22Rv1 (cell line): ENCODE measurements at regions not wholly inside any gene's neighbourhood (a gene's known extent, or its start where the extent isn't known, plus 50 kb on each side); places are given as distances from the start of the nearest gene placed in this dataset.

Source experiments
- H3K27ac ChIP-seq: fragments of 450-650 bp; 2 replicates; pipeline ENCODE4 v1.5.1; 2017
- ZFX ChIP-seq: fragments of 450-650 bp; IDR thresholded peaks from 2 replicates; pipeline ENCODE4 v1.6.1; 2017; ENCODE audit warnings: antibody characterized with exemption, borderline replicate concordance
- TF ChIP-seq, protein P1 (sequence below): fragments of 450-650 bp; IDR thresholded peaks from 2 replicates; pipeline ENCODE4 v1.5.1; 2017; ENCODE audit warnings: mild to moderate bottlenecking

DNA sequence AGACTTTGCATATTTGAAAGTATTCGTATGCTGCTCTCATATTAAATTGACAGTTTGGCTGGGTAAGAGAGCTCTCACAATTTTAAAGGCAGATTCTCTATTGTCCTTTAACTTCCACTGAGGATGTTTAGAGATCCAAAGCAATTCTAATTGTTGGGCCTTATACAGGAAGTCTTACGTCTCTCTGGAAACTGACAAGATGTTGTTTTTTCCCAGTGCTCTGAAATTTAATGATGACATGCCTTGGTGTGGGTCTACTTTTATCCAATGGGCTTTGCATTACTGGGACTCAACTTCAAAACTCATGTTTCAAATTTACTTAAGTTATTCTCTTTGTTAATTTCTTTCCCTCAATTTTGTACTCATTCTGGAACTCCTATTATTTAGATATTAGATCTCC, 191.5 kb downstream of the SNX18 start:
- TF ChIP-seq, protein P1, sequence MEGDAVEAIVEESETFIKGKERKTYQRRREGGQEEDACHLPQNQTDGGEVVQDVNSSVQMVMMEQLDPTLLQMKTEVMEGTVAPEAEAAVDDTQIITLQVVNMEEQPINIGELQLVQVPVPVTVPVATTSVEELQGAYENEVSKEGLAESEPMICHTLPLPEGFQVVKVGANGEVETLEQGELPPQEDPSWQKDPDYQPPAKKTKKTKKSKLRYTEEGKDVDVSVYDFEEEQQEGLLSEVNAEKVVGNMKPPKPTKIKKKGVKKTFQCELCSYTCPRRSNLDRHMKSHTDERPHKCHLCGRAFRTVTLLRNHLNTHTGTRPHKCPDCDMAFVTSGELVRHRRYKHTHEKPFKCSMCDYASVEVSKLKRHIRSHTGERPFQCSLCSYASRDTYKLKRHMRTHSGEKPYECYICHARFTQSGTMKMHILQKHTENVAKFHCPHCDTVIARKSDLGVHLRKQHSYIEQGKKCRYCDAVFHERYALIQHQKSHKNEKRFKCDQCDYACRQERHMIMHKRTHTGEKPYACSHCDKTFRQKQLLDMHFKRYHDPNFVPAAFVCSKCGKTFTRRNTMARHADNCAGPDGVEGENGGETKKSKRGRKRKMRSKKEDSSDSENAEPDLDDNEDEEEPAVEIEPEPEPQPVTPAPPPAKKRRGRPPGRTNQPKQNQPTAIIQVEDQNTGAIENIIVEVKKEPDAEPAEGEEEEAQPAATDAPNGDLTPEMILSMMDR = no peak
- TF ChIP-seq ZFX = no peak

DNA sequence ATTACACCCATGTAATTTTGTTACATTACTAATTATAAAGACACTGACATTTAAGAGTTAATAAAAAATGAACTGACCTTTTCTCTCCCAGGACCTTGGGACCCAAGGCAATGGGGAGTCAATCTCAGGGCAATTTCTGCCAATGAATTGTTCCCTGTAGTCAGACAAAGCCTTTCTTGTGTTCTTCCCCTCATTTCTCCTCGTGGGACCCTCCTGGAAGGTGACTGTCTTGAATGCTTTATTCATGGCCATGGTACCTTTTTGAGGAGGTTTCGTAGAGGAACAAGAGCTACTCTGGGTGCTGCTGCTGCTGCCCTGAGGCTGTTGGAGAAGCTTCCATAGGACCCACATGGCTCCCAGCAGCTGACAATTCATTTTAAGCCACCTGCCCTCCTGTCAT, 190.3 kb downstream of the SNX18 start:
- no peak overlapping the region for H3K27ac ChIP-seq
- TF ChIP-seq, protein P1 = no peak
- no peak for TF ChIP-seq ZFX

More for the DNA sequence above, 191.5 kb downstream of the SNX18 start:
- no peak overlapping the region for H3K27ac ChIP-seq

DNA sequence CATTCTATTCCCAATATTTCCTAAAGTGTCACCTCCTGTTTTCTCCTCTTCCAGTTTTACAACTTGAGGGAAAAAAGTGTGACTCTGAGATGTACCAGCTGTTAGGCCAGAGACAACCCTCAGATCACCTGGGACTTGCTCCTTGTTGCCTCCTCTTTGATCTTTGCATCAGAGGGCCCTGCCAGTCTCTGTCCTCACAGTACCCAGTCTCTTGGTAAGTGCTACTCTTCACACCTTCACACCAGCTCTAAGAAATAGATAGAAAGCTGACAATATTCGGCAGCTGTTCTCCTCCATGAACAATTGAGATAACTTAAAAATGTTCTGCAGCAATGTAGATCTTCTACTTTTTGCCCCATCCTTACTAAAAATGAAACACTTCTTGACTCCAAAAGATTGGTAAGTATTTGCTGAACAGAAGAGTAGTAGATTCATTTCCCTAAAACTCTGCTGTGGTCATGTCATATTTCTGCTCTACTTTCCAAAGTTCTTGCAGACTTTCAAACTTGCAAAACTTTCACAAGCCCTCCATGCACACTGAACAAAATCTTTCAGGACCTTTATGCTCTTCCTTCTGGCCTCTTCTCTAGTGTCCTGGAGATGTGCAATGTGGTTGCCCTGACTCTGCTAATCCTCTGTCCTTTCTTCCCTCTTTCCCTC, 188.6 kb downstream of the SNX18 start:
- TF ChIP-seq, protein P1 = no peak
- no peak for TF ChIP-seq ZFX
- no peak overlapping the region for H3K27ac ChIP-seq

DNA sequence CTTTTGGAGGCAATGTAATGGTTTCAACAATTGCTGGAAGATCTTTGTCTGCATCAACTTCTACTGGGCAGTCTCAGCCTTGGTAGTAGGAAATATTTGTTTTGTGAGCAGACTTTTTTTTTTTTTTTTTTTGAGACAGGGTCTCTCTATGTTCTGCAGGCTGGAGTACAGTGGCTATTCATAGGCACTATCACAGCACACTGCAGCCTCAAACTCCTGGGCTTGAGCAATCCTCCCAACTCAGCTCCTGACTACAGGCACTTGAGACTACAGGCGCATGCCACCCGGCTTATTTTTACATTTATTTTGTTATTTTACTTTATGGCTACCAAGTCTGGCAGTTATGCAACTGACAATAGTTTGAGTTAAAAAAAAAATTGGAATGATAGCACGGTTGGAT, 187.3 kb downstream of the SNX18 start:
- TF ChIP-seq, protein P1 = no peak
- TF ChIP-seq ZFX = no peak
- H3K27ac ChIP-seq = no peak overlapping the region

DNA sequence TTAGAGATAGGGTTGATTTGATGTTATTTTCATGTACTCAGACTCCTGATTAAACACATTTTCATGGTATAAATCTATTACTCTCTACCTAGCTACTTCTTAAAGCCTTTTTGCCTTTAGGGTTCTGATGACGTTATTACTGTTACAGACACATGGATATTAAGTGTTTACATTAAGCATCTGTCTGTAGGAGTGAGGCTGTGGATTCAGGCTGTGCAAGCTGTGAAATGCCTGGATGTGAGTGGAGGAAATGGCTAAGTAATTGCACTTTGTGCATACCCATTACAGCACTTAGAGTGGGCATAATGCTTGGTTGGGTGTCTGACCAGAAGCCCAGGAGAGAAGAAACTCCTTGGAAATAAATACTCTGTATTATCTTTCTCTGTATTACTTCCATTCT, 186.8 kb downstream of the SNX18 start:
- H3K27ac ChIP-seq = no peak overlapping the region
- TF ChIP-seq, protein P1 = no peak
- no peak for TF ChIP-seq ZFX

DNA sequence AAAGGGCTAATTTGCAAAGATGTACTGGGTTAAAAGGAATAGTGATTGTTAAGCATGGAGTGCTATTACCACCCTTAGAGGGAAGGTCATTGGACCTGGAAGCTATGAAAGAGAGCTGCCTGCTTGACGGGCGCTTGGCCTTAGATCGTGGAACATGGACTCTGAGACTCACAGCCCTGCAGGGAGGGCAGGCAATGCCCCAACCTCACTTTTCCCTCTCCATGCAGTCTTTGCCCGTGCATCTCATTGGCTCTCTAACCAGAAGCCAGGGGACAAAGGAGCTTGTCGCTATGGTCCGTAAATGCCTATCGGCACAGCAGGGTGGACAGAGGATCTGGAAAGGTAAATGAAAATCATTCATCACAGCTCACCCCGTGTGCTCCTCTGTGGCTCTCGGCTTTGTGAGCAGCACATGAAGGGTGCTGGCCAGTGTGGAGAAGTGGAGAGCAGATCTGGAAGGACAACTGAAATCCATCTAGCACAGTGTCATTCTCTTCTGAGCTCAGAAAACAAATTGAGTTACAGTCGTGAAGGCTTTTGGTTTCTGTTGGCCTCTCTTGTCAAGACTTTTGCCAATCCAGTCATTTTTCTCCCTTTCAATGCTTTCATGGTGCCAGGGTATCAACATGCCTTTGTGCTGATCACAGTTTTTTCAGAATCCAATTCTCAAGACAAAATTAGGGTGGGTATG, 186.2 kb downstream of the SNX18 start:
- TF ChIP-seq, protein P1 = no peak
- no peak overlapping the region for H3K27ac ChIP-seq

DNA sequence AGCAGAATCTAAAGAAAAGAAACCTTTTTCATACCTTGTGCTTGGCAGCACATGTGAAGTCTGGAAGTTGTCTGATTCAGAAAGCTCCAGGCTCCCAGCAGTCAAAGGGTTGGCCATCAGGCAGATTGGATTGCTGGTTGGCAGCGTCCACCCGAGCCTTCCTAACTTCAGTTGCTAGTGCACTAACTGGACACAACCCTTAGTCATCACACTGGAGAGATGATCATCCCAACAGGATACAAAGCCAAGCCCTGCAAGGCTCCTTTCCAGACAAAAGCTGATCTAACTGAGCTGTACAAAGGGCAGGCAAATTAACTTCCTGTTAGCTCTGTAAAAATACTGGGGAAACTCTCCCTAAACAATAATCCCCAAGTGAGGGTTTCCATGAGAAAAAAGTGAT, 185.6 kb downstream of the SNX18 start:
- H3K27ac ChIP-seq = no peak overlapping the region
- no peak for TF ChIP-seq ZFX
- TF ChIP-seq, protein P1 = no peak
